SH-SY5Y (cell line): ENCODE measurements at regions not wholly inside any gene's neighbourhood (a gene's known extent, or its start where the extent isn't known, plus 50 kb on each side); places are given as distances from the start of the nearest gene placed in this dataset.

Experiments used
- GATA2 ChIP-seq: IDR thresholded peaks from 2 replicates; pipeline ENCODE4 v1.6.1; 2011; ENCODE audit warnings: mild to moderate bottlenecking, low read depth, low read length
- GATA3 ChIP-seq: IDR thresholded peaks from 2 replicates; pipeline ENCODE4 v1.6.1; 2011; ENCODE audit warnings: low read depth, mild to moderate bottlenecking, low read length, moderate library complexity

DNA sequence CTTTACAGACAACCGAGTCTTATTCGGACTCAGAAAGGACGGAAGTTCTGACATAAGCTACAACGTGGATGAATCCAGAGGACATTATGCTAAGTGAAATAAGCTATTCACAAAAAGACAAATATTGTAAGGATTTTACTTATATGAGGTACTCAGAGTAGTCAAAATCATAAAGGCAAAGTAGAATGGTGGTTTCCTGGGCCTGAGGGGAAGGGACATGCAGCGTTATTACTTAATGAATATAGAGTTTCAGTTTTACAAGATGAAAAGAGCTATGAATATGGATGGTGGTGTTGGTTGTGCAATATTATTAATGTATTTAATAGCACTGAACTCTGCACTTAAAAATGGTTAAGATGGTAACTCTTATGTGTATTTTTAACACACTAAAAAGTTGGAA is 419.1 kb upstream of the SGCG start:
- TF ChIP-seq GATA3 (no peak), GATA2 (no peak)

GRCh38 chr13:22765547-22765946 is 415.2 kb upstream of the SGCG start:
- no peak for TF ChIP-seq GATA2
- TF ChIP-seq GATA3, result no peak

DNA sequence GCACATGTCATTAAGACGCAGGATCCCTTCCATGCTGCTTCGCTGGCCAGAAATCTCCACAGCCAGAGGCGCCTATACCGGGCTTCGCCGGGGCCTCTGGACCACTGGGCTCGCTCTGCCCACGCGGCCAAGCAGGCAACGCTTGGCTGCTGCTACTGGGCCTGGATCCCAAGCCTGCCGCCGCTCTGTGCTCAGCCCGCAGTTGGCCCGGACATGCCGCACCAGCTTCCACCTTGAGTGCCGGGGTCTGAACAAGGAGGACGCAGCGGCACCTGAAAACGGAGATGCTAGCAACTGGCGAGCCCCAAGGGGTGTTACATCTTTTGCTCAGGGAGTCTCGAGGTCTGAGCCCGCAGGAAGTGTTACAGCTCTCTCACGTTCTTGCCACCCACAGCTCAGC is 409.9 kb upstream of the SGCG start:
- no peak for TF ChIP-seq GATA2
- TF ChIP-seq GATA3, result no peak

DNA sequence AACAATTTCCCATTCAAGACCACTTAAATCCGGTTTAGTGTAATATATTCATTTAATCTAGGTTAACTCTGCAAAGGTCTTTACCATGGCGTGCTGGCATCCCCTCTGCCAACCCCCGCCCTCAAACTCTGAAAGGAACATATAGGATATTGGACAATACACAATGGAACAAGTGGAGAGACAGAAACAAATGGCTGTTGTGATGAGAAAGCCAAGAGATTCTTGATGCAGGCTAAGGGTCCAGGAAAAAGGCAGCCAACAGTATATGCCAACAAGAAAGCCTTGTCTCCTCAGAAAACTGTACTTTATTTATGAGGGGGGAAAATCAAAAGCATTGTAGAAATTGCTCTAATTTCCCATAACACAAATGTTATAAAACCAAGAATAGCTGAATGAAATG is 407.3 kb upstream of the SGCG start:
- TF ChIP-seq GATA3 (no peak), GATA2 (no peak)

- TF ChIP-seq GATA2, result no peak
- TF ChIP-seq GATA3, result no peak
These were observed 404.2 kb upstream of the SGCG start for GRCh38 chr13:22776394-22777186.

GRCh38 chr13:22777207-22777606 is 403.6 kb upstream of the SGCG start:
- TF ChIP-seq GATA3 (no peak), GATA2 (no peak)

DNA sequence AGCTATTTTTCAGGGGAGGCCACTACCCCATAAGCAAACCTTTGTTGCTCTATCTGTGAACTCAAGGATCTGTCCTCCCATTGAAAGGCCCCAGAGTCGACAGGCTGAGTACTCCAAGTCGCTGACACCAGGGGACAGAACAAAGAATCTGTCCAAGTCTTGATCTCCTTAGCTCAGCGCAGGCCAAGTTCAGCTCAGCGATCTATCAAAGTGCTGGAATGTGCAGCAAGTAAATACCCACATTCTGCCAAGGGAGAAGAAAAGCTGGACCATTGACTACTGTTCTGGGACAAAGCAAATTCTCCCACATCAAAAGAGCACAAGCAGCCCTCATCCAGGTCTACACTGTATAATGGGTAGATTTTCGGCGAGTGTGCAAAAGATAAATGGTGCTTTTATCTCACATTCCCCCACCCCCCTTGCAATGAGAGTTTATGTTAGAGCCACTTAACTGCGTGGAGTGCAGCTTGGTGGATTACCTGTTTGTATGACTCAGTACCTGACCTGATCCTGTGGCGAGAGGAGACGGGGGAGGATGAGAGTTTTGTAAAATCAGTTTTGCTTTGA is 391.7 kb upstream of the SGCG start:
- no peak for TF ChIP-seq GATA2
- TF ChIP-seq GATA3, result no peak

DNA sequence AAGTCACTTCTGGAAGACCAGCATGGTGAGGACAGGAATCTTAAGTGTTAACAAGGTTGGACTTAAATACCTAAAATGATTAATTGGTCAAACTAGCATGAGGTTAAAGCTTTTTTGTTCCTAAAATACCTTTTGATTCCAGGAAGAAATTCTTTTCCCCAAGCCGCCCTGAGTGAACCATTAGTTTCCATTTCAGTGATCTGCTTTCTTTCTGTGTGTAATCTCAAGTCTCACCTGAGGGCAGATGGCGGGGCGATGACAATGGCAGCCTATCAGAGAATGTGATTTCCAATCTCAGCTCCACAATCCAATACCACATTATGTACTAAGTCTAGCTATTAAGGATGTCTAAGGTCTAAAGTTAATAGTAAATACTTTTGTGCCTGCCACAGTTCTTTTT is 390.9 kb upstream of the SGCG start:
- TF ChIP-seq GATA2, result no peak
- no peak for TF ChIP-seq GATA3

GRCh38 chr13:22793598-22794134 is 387.1 kb upstream of the SGCG start:
- TF ChIP-seq GATA3 (no peak), GATA2 (no peak)

DNA sequence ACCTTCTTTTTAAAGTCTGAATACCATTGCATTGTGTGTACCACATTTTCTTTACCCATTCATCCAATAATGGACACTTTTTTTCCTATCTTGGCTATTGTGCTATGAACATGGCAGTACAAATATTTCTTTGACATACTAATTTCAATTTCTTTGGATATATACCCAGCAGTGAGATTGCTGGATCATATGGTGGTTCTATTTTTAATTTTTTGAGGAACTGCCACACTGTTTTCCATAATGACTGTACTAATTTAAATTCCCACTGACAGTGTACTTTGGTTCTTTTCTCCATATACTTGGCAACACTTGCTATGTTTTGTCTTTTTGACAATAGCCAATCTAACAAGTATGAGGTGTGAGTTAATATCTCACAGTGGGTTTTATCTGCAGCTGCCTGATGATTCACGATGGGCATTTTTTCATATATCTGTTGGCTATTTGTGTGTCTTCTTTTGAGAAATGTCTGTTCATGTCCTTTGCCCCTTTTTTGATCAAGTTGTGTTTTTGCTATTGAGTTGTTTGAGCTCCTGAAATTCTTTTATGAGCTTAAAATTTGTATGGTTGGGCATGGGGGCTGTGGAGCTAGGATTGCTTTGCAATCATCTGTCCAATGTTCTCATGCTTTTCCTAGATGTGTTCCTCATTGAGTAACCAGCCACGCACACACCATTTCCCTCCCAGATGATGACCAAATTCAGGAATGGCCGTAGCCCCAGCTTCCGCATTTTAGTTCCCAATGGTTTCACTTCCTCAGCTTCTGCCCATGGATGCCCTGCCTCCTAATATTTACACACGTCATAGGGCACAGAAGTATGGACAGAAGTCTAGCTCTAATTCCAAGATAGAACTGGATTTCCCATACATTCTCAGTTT is 380.0 kb upstream of the SGCG start:
- TF ChIP-seq GATA2, result no peak
- TF ChIP-seq GATA3, result no peak

GRCh38 chr13:22801402-22802003 is 379.3 kb upstream of the SGCG start:
- TF ChIP-seq GATA3, result no peak
- no peak for TF ChIP-seq GATA2

DNA sequence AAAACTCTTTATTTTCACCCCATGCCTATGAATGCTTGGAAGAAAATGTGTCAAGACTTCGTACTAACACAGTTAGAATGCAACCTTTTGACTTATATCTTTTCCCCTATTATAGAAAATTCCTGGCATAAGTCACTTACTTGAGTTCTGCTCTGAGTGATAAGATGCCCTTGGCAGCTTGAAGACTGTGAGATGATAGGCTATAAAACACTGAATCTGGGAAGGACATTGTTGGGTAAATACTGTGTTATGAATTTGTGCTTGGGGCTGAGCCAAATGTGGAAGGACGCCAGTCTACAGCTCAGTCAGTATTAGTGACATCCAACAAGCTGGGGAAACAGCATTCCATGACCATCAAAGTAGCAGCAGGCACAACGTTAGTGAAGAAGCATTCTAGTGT is 368.0 kb upstream of the SGCG start:
- TF ChIP-seq GATA2 (no peak), GATA3 (no peak)

DNA sequence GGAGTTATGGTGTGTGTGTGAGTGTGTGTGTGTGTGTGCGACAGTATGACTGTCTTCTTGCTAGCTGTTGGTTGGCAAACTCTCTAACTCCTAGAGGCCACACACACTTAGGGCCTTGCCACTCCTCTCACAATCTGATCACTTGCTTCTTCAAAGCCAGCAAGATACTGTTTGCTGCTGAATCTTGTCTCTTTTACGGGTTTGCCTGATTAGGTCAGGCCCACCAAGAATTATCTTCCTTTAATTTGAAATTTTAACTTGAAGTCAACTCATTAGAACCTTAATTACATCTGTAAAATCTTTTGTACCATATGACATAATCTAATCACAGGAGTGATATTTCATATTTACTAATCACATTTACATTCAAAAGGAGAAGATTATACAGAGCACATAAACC is 359.2 kb upstream of the SGCG start:
- TF ChIP-seq GATA2 (no peak), GATA3 (no peak)

DNA sequence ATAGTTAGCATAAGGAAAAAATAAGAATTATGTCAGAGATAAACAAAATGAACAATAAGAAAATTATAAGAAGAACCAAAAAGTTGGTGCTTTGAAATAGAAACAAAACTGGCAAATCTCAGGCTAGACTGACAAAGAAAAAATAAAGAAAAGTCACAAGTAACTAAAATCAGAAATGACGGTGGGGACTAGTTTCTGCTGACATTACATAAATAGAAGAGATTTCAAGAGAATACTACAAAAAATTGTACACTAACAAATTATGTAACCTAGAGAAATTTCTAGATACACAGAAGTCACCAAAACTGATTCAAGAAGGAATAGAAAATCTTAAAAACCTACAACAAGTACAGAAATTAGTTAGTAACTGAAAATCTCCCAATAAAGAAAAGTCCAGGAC is 355.6 kb upstream of the SGCG start:
- TF ChIP-seq GATA2 (no peak), GATA3 (no peak)

DNA sequence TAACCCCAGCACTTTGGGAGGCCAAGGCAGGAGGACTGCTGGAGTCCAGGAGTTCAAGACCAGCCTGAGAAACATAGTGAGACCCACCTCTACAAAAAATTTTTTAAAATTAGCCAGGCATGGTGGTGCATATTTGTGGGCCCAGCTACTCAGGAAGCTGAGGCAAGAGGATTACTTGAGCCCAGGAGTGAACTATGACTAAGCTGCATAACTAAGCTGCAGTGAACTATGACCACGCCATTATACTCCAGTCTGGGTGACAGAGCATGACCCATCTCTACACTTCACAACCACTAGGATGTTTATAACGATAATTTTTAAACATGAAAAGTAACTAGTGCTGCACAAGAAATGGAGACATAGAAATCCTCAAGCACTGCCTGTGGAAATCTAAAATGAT is 352.7 kb upstream of the SGCG start:
- TF ChIP-seq GATA2, result no peak
- no peak for TF ChIP-seq GATA3
